ENCODE measurements at regions not wholly inside any gene's neighbourhood (a gene's known extent, or its start where the extent isn't known, plus 50 kb on each side); places are given as distances from the start of the nearest gene placed in this dataset.

DNA sequence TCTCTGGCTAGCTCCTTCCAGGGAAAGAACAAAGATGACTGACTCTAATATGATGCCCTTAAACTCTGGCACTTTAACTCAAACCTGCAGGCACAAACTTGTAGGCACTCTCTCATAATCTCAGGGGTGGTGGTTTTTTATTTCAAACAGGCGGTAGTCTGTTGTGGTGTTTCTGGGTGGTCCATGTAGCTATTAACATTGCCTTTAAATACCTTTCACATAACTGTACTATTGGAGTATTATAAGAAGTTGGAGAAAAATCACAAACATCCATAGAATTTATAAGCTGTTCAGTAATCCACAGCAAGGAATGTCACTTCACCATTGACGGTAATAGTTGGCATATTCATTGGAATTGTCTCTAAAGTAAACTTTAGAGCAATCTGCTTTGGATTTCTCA is 204.2 kb upstream of the PDE5A start:
- TF ChIP-seq, protein P1, sequence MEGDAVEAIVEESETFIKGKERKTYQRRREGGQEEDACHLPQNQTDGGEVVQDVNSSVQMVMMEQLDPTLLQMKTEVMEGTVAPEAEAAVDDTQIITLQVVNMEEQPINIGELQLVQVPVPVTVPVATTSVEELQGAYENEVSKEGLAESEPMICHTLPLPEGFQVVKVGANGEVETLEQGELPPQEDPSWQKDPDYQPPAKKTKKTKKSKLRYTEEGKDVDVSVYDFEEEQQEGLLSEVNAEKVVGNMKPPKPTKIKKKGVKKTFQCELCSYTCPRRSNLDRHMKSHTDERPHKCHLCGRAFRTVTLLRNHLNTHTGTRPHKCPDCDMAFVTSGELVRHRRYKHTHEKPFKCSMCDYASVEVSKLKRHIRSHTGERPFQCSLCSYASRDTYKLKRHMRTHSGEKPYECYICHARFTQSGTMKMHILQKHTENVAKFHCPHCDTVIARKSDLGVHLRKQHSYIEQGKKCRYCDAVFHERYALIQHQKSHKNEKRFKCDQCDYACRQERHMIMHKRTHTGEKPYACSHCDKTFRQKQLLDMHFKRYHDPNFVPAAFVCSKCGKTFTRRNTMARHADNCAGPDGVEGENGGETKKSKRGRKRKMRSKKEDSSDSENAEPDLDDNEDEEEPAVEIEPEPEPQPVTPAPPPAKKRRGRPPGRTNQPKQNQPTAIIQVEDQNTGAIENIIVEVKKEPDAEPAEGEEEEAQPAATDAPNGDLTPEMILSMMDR (conservative IDR thresholded peaks at IDR 0.05; ENCODE audit: low read length): no peak
- no peak for TF ChIP-seq EZH2phosphoT487 (IDR thresholded peaks at IDR 0.05; ENCODE audit: borderline replicate concordance, low read depth, low read length)

All from OCI-LY7 (cell line).